Activated CD4-positive, alpha-beta T cell treated with anti-CD3 and anti-CD28 coated beads for 36 hours (primary cell): ENCODE measurements at regions not wholly inside any gene's neighbourhood (a gene's known extent, or its start where the extent isn't known, plus 50 kb on each side); places are given as distances from the start of the nearest gene placed in this dataset.

ENCODE experiments used
- ATAC-seq: fragments of 200-7000 bp; cut with Tn5 transposase; one replicate; pipeline ENCODE4 v1.10.0; 2021; ENCODE audit warnings: mild to moderate bottlenecking, moderate library complexity
- CTCF ChIA-PET: fragments of 350-600 bp; sonication (Branson Sonifier 250); formaldehyde crosslinking; loops from one replicate; lab custom pipeline; 2021; ENCODE audit warnings: antibody characterized with exemption; lab: Charles Lee
- POLR2A ChIA-PET: fragments of 350-600 bp; sonication (Branson Sonifier 250); formaldehyde crosslinking; loops from one replicate; lab custom pipeline; 2021; ENCODE audit warnings: antibody characterized with exemption, inconsistent platforms; lab: Charles Lee
- DNase-seq: peaks from one replicate; pipeline ENCODE4 v3.0.0-alpha.2; 2020
- H3K27ac Mint-ChIP-seq: one replicate; pipeline ENCODE4 v1.8.0; 2021; ENCODE audit warnings: mixed read lengths
- H3K27me3 Mint-ChIP-seq: one replicate; pipeline ENCODE4 v1.8.0; 2021; ENCODE audit warnings: mixed read lengths
- H3K36me3 Mint-ChIP-seq: one replicate; pipeline ENCODE4 v1.8.0; 2021; ENCODE audit warnings: low read depth, mixed read lengths
- H3K4me1 Mint-ChIP-seq: one replicate; pipeline ENCODE4 v1.8.0; 2021; ENCODE audit warnings: mixed read lengths
- H3K4me3 Mint-ChIP-seq: one replicate; pipeline ENCODE4 v1.8.0; 2021; ENCODE audit warnings: mild to moderate bottlenecking, moderate library complexity, mixed read lengths
- H3K9me3 Mint-ChIP-seq: one replicate; pipeline ENCODE4 v1.8.0; 2021; ENCODE audit warnings: low read depth, mixed read lengths
- intact Hi-C, 2 experiments: fragments of 100-400 bp; cut with DNase I in 1 of 2; cut with micrococcal nuclease in 1 of 2; formaldehyde crosslinking; loops; one replicate each; pipeline versions ENCODE4 v1.14.2 to v1.15.1; 2022 to 2024; cut with DNase I, micrococcal nuclease

DNA sequence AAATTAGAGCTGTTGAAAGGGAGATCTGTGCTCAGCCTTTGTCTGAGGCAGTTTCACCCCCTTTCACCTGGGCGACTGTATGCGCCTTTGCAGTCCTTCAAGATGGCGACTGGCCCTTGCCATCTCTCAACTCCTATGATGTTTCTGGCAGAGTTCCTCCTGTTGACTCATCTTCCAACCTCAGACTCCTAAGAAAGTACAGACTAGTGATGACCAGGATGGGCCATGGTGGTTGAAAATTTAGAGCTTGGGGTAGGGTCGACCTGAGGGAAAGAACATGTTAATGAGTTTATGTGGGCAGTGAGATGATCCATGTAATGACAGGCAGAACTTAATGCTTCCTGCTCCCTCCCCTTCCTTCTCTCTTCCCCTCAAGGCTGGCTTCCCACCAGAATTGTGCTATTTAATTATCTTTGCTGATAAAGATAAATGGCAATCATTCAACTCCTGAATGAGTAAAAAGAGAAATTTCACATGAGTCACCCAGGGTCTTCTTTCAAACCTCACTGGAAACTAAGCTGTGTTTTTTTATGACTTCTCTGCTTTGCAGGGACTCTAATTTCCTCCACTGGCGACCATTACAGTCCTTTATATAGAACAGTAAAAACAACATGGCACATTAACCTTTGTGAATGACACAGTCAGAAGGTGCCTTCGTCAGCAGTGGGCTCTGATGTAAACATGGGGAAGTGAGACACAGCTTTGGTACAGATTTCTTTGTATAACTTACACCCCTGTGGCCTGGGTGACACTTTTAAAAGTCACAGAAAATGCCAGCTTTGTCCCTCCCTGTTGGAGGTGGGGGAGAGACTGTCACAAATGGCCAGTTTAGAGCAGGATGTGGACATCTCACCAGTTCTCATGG is 103.5 kb downstream of the SCP2D1 start:
- intact Hi-C loops: no loop called here
- DNase-seq: no peak
- ChIA-PET POLR2A (no interaction called here), CTCF (no interaction called here)
- H3K27ac Mint-ChIP-seq: no peak overlapping the region
- no peak overlapping the region for H3K4me3 Mint-ChIP-seq
- H3K9me3 Mint-ChIP-seq: no peaks in the 10 kb centered on the region
- H3K27me3 Mint-ChIP-seq: peaks cover 2% of the 10 kb centered on the region
- ATAC-seq: no peak
- no peaks in the 10 kb centered on the region for H3K4me1 Mint-ChIP-seq
- H3K36me3 Mint-ChIP-seq: no peaks in the 10 kb centered on the region

DNA sequence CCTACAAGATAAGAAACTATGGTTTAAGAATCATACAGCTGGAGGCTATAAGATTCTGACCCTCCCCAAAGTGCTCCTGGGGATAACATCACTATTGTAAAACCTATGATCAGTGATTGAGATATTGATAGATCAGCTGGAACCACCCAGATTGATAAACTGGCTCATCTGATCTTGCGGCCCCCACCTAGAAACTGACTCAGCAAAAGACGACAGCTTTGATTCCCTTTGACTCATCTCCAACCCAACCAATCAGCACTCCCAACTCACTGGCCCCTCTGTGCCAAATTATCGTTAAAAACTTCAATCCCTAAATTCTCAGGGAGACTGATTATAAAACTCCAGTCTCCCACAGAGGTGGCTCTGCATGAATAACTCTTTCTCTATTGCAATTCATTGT is 106.4 kb downstream of the SCP2D1 start:
- POLR2A ChIA-PET: no interaction called here
- intact Hi-C loops: no loop called here
- Mint-ChIP-seq H3K9me3 (no peaks in the 10 kb centered on the region), H3K27me3 (no peaks in the 10 kb centered on the region), H3K4me1 (no peaks in the 10 kb centered on the region), H3K36me3 (no peaks in the 10 kb centered on the region), H3K4me3 (no peak overlapping the region), H3K27ac (no peak overlapping the region)
- CTCF ChIA-PET: no interaction called here
- no peak for DNase-seq
- no peak for ATAC-seq

- Mint-ChIP-seq H3K27ac (no peak overlapping the region), H3K4me1 (no peaks in the 10 kb centered on the region), H3K27me3 (no peaks in the 10 kb centered on the region), H3K9me3 (no peaks in the 10 kb centered on the region), H3K4me3 (no peak overlapping the region), H3K36me3 (no peaks in the 10 kb centered on the region)
- ChIA-PET POLR2A (no interaction called here), CTCF (no interaction called here)
- no peak for DNase-seq
- intact Hi-C loops: no loop called here
- no peak for ATAC-seq
Measured at GRCh38 chr20:18921291-18921690, 107.7 kb downstream of the SCP2D1 start.

DNA sequence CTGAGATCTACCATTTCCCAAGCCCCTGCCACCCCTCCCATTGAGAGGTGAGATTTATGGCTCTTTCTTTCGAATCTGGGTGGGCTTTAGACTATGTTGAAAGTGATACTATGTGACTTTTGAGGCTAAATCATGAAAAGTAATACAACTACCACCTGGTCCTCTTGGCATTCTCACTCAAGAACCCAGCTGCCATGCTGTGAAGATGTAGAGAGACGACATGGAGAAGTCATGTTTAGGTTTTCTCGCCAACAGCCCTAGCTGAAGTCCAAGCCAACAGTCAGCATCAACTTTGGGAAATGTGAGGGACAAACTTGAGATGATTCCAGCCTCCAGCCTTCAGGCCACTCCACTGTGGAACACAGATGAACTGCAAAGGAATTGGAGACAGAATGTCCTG is 108.7 kb downstream of the SCP2D1 start:
- no peak for ATAC-seq
- H3K4me3 Mint-ChIP-seq: no peak overlapping the region
- no peak for DNase-seq
- H3K36me3 Mint-ChIP-seq: no peaks in the 10 kb centered on the region
- no peaks in the 10 kb centered on the region for H3K27me3 Mint-ChIP-seq
- ChIA-PET POLR2A (no interaction called here), CTCF (no interaction called here)
- no peaks in the 10 kb centered on the region for H3K4me1 Mint-ChIP-seq
- no peaks in the 10 kb centered on the region for H3K9me3 Mint-ChIP-seq
- intact Hi-C loops: no loop called here
- no peak overlapping the region for H3K27ac Mint-ChIP-seq

GRCh38 chr20:18922898-18923297 is 109.3 kb downstream of the SCP2D1 start:
- intact Hi-C loops: no loop called here
- ChIA-PET CTCF (no interaction called here), POLR2A (no interaction called here)
- H3K4me3 Mint-ChIP-seq: no peak overlapping the region
- H3K9me3 Mint-ChIP-seq: no peaks in the 10 kb centered on the region
- ATAC-seq (no peak), DNase-seq (no peak)
- no peaks in the 10 kb centered on the region for H3K27me3 Mint-ChIP-seq
- H3K4me1 Mint-ChIP-seq: no peaks in the 10 kb centered on the region
- H3K36me3 Mint-ChIP-seq: no peaks in the 10 kb centered on the region
- H3K27ac Mint-ChIP-seq: no peak overlapping the region

DNA sequence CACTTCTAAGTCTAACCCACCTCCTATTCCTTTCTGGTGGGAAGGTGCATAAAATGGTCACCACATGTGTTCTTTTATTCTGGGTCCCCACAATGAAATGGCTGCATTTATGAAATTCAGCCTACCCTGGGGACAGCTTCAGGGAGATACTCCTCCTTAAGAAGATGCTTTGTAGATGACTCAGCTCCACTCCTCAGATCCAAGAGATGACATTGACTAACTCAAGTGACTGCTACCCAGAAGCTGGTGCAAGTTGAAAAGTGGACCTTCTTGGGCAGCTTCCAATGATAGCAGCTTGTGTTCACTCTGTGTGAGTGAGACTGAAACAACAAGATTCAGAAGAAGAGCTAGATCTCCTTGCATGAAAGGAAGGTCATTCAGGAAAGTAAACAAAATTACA is 113.4 kb downstream of the SCP2D1 start:
- Mint-ChIP-seq H3K4me1 (no peaks in the 10 kb centered on the region), H3K4me3 (no peak overlapping the region), H3K27ac (no peak overlapping the region), H3K27me3 (no peaks in the 10 kb centered on the region), H3K36me3 (no peaks in the 10 kb centered on the region), H3K9me3 (no peaks in the 10 kb centered on the region)
- POLR2A ChIA-PET: no interaction called here
- CTCF ChIA-PET: no interaction called here
- DNase-seq (no peak), ATAC-seq (no peak)
- intact Hi-C loops: no loop called here

DNA sequence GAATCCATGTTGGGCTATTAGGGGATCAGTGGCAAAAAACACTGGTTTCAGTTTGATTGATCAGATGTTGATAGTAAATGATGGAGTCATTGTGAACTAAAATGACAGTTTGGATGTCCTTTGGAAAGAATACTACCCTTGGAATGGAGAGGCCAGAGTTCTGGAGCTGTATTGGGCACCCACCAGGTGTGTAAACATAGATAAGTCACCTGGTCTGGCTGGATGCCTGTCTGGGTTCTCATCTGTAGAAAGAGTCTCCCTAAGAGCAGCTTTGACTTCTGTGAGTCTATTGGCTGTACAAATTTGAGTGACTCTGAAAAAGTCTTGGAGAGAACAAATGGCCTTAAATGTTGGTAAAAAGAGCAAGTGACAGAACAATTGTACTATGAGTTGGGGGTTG is 115.0 kb downstream of the SCP2D1 start:
- H3K4me3 Mint-ChIP-seq: no peak overlapping the region
- DNase-seq: no peak

DNA sequence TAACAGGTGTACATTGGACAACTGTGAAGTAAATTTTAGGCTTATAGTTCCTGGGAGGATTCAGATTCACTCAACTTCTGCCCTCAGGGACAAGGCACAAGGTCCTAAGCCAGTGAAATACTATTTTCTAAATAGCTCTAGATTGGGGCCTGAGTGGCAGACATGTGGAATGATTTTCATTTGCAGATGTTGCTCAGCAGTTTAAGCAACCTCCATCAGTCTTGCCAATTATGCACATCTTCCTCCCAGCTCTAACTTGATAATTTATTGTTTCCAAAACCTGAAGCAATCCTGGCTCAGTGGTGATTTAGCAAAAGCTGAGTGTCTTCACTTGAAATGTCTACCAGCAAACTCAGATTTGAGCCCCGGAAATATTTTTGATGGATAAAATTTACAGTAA is 116.2 kb downstream of the SCP2D1 start:
- CTCF ChIA-PET: interaction anchor here (0.6 kb wide), 1 partner anchor 11 kb away, joined by 3 read pairs; no protein-coding TSS in a partner anchor

More for the DNA sequence above, 115.0 kb downstream of the SCP2D1 start:
- Mint-ChIP-seq H3K4me1 (no peaks in the 10 kb centered on the region), H3K9me3 (no peaks in the 10 kb centered on the region), H3K27me3 (no peaks in the 10 kb centered on the region), H3K36me3 (no peaks in the 10 kb centered on the region), H3K27ac (no peak overlapping the region)
- intact Hi-C loops: no loop called here
- CTCF ChIA-PET: no interaction called here
- POLR2A ChIA-PET: no interaction called here
- ATAC-seq: no peak

DNA sequence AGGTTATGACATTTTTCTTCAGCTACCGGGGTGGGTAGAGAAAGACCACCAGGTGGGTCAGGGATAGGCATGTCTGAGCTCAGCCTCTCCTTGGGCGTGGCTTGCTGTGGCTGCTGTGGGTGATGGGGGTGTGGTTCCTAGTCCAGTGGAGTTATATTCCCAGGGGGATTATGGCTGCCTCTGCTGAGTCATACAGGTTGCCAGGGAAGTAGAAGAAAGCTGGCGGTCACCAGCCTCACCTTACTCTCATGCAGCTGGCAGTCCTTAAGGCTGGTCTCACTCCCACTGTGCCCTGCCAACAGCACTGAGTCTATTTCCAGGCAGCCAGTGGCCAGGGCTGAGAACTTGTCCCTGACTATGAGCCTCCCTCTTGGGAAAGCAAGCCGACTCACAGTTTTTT is 130.0 kb downstream of the SCP2D1 start:
- ChIA-PET POLR2A (no interaction called here), CTCF (no interaction called here)
- ATAC-seq (no peak), DNase-seq (no peak)
- Mint-ChIP-seq H3K27me3 (peaks cover 16% of the 10 kb centered on the region), H3K4me3 (no peak overlapping the region), H3K9me3 (peaks cover 5% of the 10 kb centered on the region), H3K27ac (no peak overlapping the region), H3K36me3 (no peaks in the 10 kb centered on the region), H3K4me1 (no peaks in the 10 kb centered on the region)
- intact Hi-C loops: no loop called here

More for the DNA sequence above, 116.2 kb downstream of the SCP2D1 start:
- Mint-ChIP-seq H3K27me3 (no peaks in the 10 kb centered on the region), H3K4me3 (no peak overlapping the region), H3K36me3 (no peaks in the 10 kb centered on the region), H3K27ac (no peak overlapping the region), H3K9me3 (no peaks in the 10 kb centered on the region), H3K4me1 (no peaks in the 10 kb centered on the region)
- DNase-seq: no peak
- POLR2A ChIA-PET: no interaction called here
- intact Hi-C loops: no loop called here
- ATAC-seq: no peak

- Mint-ChIP-seq H3K36me3 (no peaks in the 10 kb centered on the region), H3K27ac (no peak overlapping the region), H3K4me3 (no peak overlapping the region), H3K4me1 (no peaks in the 10 kb centered on the region), H3K9me3 (no peaks in the 10 kb centered on the region), H3K27me3 (peaks cover 3% of the 10 kb centered on the region)
- DNase-seq: no peak
- ATAC-seq: no peak
- POLR2A ChIA-PET: no interaction called here
- intact Hi-C loops: no loop called here
- CTCF ChIA-PET: no interaction called here
Measured at GRCh38 chr20:18956890-18957289, 143.3 kb downstream of the SCP2D1 start.

DNA sequence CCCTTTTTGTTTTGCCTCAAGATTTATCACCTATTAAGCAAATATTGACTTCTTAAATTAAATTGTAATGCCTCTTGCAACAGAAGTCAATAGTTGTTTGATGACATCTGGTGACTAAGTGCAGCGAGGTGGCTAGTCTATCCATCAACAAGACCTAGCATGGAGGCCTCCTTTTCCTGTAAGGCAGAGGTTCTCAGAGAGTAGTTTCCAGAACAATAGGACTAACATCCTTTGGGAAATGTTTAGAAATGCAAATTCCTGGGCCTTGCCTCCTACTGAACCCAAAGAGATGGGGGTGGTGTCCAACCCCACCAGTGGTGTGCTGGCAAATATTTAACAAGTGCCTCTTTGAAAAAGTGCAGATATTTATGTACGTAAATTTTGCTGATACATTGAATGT is 143.7 kb downstream of the SCP2D1 start:
- H3K36me3 Mint-ChIP-seq: no peaks in the 10 kb centered on the region
- ChIA-PET POLR2A (interaction anchor here (0.6 kb wide), 1 partner anchor 1599 kb away, joined by 3 read pairs; no protein-coding TSS in a partner anchor), CTCF (no interaction called here)
- DNase-seq (no peak), ATAC-seq (no peak)
- no peaks in the 10 kb centered on the region for H3K4me1 Mint-ChIP-seq
- intact Hi-C loops: no loop called here
- H3K27me3 Mint-ChIP-seq: peaks cover 3% of the 10 kb centered on the region
- no peak overlapping the region for H3K4me3 Mint-ChIP-seq
- H3K27ac Mint-ChIP-seq: no peak overlapping the region
- no peaks in the 10 kb centered on the region for H3K9me3 Mint-ChIP-seq

GRCh38 chr20:18971121-18971520 is 157.5 kb downstream of the SCP2D1 start:
- Mint-ChIP-seq H3K4me3 (no peak overlapping the region), H3K27ac (no peak overlapping the region), H3K27me3 (peaks cover 2% of the 10 kb centered on the region), H3K4me1 (no peaks in the 10 kb centered on the region), H3K9me3 (no peaks in the 10 kb centered on the region), H3K36me3 (no peaks in the 10 kb centered on the region)
- ChIA-PET CTCF (no interaction called here), POLR2A (no interaction called here)
- DNase-seq: no peak
- no peak for ATAC-seq
- intact Hi-C loops: no loop called here
